DOHH2 (cell line): ENCODE measurements at regions not wholly inside any gene's neighbourhood (a gene's known extent, or its start where the extent isn't known, plus 50 kb on each side); places are given as distances from the start of the nearest gene placed in this dataset.

ENCODE experiments used
- CTCF ChIP-seq: fragments of 200-600 bp; sonication (generic); IDR thresholded peaks from one replicate; pipeline ENCODE4 v1.5.1; 2014; ENCODE audit warnings: antibody characterized with exemption, mild to moderate bottlenecking, low read depth, low read length; ENCODE audit not compliant: poor library complexity, severe bottlenecking
- EZH2phosphoT487 ChIP-seq: fragments of 200-600 bp; sonication (generic); IDR thresholded peaks from 2 replicates; pipeline ENCODE4 v1.6.1; 2017; ENCODE audit warnings: borderline replicate concordance, mild to moderate bottlenecking, antibody characterized with exemption, low read length, moderate library complexity, mixed read lengths

- TF ChIP-seq CTCF: no peak
- no peak for TF ChIP-seq EZH2phosphoT487
Observed at GRCh38 chr4:106454581-106454980, 86.0 kb upstream of the GIMD1 start.
